DMS 273 (cell line): ENCODE measurements at regions not wholly inside any gene's neighbourhood (a gene's known extent, or its start where the extent isn't known, plus 50 kb on each side); places are given as distances from the start of the nearest gene placed in this dataset.
"Not testable (repeated sequence)": the region's sequence is repeated elsewhere in the genome, so short reads cannot be mapped to it uniquely, and the experiment has no call there.

Experiments
- DNase-seq: peaks from one replicate; lab custom pipeline; 2025; ENCODE audit not compliant: unreplicated experiment; lab: John Stamatoyannopoulos, UW

DNA sequence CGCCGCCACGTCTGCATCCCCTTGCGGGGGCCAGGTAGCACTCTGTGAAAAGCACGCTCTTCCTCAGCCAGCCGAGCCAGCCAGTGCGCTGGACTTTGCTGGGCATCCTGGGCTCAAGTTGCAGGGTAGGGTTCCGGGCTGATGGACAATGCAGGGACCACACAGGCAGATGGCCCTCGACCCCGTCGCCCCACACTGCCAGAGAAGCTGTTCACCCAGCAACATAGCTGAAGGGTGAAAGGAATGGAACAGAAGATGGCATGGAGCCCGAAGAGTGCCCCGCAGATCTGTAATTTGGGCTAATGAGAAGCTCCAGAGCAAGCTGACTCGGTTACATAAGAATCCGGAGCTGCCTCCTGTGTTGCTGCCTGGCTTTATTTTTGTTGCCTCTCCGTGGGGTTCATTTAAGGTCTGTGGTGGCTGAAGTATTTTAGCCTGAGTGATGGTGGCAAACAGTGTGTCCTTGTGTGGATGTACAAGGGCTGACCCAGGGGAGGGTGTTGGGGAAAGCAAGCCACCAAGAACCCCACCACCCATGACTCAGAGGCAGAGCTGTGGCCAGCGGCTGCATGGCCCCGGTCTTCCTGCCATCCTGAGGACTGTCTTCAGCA, 105.8 kb downstream of the SOX1 start:
- no peak for DNase-seq

- DNase-seq, result no peak
Observed at GRCh38 chr13:112174476-112175110, 107.6 kb downstream of the SOX1 start.

DNA sequence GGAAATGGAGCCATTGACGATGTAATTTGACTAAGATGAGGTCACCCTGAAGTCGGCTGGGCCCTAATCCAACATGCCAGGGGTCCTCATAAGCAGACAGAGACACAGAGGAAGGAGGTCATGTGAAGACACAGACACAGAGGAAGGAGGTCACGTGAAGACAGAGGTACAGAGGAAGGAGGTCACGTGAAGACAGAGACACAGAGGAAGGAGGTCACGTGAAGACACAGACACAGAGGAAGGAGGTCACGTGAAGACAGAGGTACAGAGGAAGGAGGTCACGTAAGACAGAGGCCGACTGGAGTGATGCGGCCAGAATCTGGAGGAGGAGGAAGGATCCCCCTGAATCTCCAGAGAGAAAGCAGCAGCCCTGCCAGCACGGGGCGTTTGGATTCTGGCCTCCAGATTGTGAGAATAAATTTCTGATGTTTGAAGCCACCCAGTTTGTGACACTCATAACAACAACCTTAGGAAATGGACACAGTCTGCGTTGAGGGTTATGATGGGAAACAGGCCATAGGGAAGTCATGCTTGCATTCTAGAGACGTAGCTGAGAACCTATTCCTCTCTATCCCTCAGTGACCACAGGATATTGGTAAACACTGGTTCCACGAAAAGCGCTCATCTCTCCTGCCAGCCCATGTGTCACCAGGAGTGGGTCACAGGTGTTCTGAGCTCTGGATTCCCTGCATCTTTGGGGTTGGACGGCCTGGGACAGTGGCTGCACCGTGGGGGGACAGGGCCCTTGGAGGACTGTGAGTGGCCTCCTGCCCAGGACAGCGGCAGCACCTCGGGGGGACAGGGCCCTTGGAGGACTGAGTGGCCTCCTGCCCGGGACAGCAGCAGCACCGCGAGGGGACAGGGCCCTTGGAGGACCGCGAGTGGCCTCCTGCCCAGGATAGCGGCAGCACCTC, 108.5 kb downstream of the SOX1 start:
- DNase-seq, result no peak

- DNase-seq, result not testable (repeated sequence)
Observed at GRCh38 chr13:112176141-112177119, 109.5 kb downstream of the SOX1 start.

DNA sequence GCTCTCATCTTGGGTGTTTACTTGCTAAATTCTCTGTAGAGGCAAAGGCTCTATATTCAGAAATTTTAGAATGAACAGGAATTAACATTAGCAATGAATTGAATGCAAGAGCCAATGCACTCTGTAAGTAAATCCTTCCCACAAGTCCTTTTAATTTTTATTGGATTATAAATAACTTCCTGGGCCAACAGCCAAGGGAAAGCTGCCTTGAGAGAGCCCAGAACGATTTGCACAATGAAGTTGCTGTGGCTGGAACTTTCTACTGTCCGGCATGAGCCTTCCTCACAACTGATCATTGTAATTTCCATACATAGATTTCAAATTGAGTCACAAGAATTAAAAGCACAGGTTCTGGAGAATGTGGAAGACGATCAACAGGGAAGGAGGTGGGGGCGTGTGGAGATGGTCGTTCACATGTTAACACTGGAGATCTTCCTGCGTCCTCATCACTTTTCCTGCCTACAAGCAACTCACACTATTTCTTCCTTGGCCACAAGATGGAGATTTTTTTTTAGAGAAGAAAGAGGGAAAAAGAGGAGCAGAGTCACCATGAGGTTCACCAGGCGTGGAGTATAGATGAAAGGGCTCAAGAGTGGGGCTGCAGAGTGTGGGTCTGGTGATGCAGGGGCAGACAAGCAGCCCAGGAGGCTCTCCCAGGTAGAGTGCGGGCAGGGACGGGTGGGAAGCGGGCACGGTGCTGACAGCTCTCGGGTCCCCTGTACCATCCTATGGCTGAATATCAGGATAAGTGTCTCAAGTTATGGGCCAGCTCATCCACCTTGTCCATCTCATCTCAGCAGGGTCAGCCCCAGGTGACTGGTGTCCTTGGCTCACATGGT, 110.7 kb downstream of the SOX1 start:
- DNase-seq, result no peak

- DNase-seq, result no peak
Observed at GRCh38 chr13:112178769-112179168, 111.8 kb downstream of the SOX1 start.

DNA sequence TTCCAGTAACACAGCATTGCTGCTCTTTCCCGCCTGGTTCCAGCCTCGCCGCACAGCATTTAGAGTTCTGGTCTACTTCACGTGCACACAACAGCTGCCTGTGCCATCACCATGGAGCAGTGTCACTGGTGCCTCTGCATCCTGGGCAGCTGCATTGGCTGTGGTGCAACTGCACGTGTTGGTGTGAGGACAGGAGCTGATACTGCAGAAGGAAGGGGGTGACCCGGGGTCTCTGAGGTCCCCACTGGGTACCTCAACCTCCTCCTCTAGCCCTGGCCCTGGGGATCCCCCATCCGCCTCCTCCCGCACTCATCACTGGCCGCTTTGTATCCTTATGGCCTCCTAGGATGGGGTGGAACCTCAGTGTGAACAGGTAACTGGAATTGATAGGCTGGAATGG, 112.5 kb downstream of the SOX1 start:
- DNase-seq, result no peak

- DNase-seq, result no peak
Observed at GRCh38 chr13:112179995-112180394, 113.0 kb downstream of the SOX1 start.

GRCh38 chr13:112181336-112182067, 114.6 kb downstream of the SOX1 start:
- no peak for DNase-seq

DNA sequence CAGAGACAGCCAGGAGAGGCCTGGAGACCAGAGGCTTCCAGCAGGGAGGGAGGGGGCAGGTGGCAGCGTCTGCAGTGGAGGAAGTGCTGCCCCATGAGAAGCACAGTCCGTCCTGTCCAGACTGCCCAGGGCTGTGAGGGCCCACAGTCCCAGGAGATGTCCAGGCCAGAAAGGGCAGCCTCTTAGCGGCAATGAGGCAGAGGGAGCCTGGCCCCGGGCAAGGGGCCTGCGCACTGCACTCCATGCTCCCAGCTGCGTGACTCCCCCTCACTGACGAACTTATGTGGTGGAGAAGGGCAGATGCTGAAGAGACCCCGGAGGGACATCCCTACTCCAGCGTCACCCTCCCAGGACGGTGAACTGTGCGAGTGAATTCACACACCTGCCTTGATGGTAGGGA, 115.3 kb downstream of the SOX1 start:
- DNase-seq, result no peak

GRCh38 chr13:112182846-112183531, 116.0 kb downstream of the SOX1 start:
- DNase-seq, result no peak

GRCh38 chr13:112183532-112184090, 116.7 kb downstream of the SOX1 start:
- DNase-seq, result no peak

GRCh38 chr13:112184261-112184660, 117.3 kb downstream of the SOX1 start:
- no peak for DNase-seq

DNA sequence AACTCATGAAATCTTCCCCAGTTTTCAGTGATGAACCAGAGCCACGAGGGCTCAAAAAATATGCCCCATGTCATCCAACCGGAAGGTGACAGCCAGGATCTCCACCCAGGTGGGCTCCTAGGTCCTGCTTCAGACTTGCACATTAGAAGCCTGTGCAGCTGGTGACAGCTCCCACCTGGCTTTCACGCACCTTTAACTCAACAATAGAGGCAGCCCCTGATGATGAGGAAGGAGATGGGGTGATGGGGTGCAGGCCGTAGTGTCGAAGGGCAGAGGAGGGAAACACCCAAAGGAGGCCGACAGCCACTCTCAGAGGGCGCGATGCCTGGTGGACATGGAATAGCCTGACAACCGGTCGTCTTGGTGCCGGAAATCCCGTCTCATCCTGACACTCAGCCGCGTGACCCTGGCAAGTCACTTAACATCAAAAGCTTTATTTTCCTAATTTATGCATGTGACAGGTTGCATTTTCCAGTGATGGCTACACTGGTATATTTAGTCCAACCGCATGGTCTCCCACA, 118.0 kb downstream of the SOX1 start:
- no peak for DNase-seq

DNA sequence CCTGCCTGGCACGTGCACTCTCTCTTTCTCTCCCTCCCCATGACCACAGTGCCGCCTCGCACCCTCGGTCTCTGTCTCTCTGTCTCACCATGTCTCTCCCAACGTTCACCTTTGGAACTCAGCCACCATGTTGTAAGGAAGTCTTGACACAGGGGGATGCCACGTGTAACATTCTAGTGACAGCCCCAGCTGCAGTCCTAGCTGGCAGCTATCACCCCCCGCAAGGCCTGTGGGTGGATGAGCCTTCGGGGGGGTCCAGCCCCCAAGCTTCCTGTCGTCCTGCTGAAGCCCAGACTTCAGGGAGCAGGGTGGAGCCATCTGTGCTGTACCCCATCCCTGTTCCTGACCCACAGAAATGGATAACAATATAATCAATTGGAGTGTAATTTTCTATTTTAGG, 118.5 kb downstream of the SOX1 start:
- DNase-seq, result no peak

GRCh38 chr13:112186091-112186490, 119.1 kb downstream of the SOX1 start:
- DNase-seq, result no peak

DNA sequence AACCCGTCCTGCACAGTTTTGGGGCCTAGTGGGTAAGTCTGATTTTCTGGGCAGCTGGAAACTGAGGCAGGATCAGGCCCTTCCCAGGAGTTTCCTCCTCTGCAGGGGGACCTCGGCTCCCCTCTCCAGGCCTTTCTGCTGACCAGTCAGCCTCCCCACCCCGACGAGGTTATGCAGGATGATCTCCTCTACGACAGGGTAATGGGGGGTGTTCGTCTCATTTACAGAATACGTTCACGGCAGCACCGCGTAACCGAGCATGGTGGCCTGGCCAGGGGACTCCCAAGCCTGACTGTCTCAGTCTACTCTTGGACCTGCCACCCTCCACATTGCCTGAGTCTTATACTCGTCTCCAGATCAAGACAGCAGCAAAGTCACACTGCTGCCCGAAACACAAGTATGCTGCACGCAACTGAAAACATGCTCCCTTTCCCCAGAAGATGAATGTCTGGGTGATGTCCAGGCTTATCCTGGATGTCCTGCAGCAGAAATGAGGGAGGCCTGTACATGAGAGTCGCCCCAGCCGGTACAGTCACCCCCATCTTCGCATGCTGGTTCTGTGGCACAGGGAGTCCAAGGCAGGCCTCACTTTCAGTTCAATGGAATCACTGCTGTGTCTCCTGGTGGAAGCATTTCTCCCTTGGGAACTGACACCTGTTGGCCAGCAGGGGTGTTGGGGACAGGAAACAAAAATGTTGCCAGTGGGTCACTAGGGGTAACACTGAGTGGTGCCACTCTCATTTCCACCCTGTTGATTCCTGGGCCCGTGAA, 120.8 kb downstream of the SOX1 start:
- DNase-seq, result no peak

- no peak for DNase-seq
Observed at GRCh38 chr13:112188298-112188610, 121.3 kb downstream of the SOX1 start.
